ENCODE measurements at regions not wholly inside any gene's neighbourhood (a gene's known extent, or its start where the extent isn't known, plus 50 kb on each side); places are given as distances from the start of the nearest gene placed in this dataset.

DNA sequence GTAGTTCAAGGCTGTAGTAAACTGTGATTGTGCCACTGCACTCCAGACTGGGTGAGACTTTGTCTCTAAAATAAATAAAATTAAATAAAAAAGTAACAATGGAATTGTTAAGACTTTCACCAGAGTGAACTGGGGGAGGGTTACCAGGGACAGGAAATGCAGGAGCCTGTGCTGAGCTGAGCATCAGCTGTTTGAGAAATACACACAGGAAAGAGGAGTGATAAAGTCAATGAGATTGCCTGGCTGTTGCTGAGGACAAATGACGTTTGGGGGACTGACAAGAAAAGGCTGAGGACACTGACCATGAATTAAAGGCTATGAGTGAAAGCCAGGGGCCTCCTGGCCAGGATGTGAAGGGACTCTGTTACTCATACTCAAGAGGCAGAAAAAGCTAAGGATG, 226.3 kb downstream of the SETD4 start:
- TF ChIP-seq CTCF (conservative IDR thresholded peaks at IDR 0.05; ENCODE audit: low read length) (no peak), EZH2phosphoT487 (IDR thresholded peaks at IDR 0.05; ENCODE audit: borderline replicate concordance) (no peak)
